ENCODE measurements at regions not wholly inside any gene's neighbourhood (a gene's known extent, or its start where the extent isn't known, plus 50 kb on each side); places are given as distances from the start of the nearest gene placed in this dataset.
A peak's percentile ranks its signal among the peaks of the same experiment; 100 is the strongest.
"Not testable (repeated sequence)": the region's sequence is repeated elsewhere in the genome, so short reads cannot be mapped to it uniquely, and the experiment has no call there.

GRCh38 chr1:229170778-229171505 is 100.0 kb upstream of the RAB4A start:
- Histone ChIP-seq H3K27me3 (no peaks in the 10 kb centered on the region), H3K9me3 (replicated peaks in 1 of 3) (no peaks in the 10 kb centered on the region), H3K36me3 (replicated peaks in 1 of 2) (no peaks in the 10 kb centered on the region), H3K4me1 (replicated peaks in 1 of 2) (peaks cover 11 to 25% of the 10 kb centered on the region in 2 donors), H3K27ac (peak overlapping the region in 3 of 5 donors; percentile 21 to 83 (median 74)), H3K4me3 (no peak overlapping the region)
- DNase-seq = peak in 6 of 7 donors; percentile 33 to 72 (median 59)
- intact Hi-C loops (cut with DNase I) = no loop called here
- no peak for TF ChIP-seq CTCF (IDR thresholded peaks at IDR 0.05)
- no peak for TF ChIP-seq POLR2A (IDR thresholded peaks at IDR 0.05)
- 49 to 57% (median 53%) methylated on average over 8 of the region's 8 CpGs for WGBS, 4 donors

GRCh38 chr1:229171934-229172333 is 99.0 kb upstream of the RAB4A start:
- WGBS, 4 donors = 63 to 79% (median 72%) methylated on average over 4 of the region's 4 CpGs
- H3K4me1 ChIP-seq (replicated peaks in 1 of 2) = peaks cover 11 to 25% of the 10 kb centered on the region in 2 donors
- DNase-seq = no peak
- intact Hi-C loops (cut with DNase I) = no loop called here
- H3K27ac ChIP-seq = no peak overlapping the region
- no peaks in the 10 kb centered on the region for H3K9me3 ChIP-seq (replicated peaks in 1 of 3)
- H3K36me3 ChIP-seq (replicated peaks in 1 of 2) = no peaks in the 10 kb centered on the region
- H3K27me3 ChIP-seq = no peaks in the 10 kb centered on the region
- TF ChIP-seq POLR2A (IDR thresholded peaks at IDR 0.05) (no peak), CTCF (IDR thresholded peaks at IDR 0.05) (no peak)
- no peak overlapping the region for H3K4me3 ChIP-seq

GRCh38 chr1:229173491-229174476 is 97.1 kb upstream of the RAB4A start:
- H3K27me3 ChIP-seq; H3K4me3 ChIP-seq; H3K9me3 ChIP-seq (replicated peaks in 1 of 3); intact Hi-C loops (cut with DNase I); H3K36me3 ChIP-seq (replicated peaks in 1 of 2): not testable (repeated sequence)
- DNase-seq = peak in 3 of 7 donors; percentile 29 to 44 (median 37)
- H3K4me1 ChIP-seq (replicated peaks in 1 of 2) = peaks cover 11 to 25% of the 10 kb centered on the region in 2 donors
- peak overlapping the region in 1 of 5 donors; percentile 27 for H3K27ac ChIP-seq
- 78 to 90% (median 82%) methylated on average over 8 to 14 of the region's 14 CpGs for WGBS, 4 donors

- H3K27ac ChIP-seq; H3K9me3 ChIP-seq (replicated peaks in 1 of 3); H3K36me3 ChIP-seq (replicated peaks in 1 of 2); DNase-seq; H3K27me3 ChIP-seq; intact Hi-C loops (cut with DNase I); H3K4me1 ChIP-seq (replicated peaks in 1 of 2); H3K4me3 ChIP-seq: not testable (repeated sequence)
- WGBS, 4 donors = 90 to 95% (median 91%) methylated on average over 11 of the region's 11 CpGs
Observed at GRCh38 chr1:229175297-229175696, 95.6 kb upstream of the RAB4A start.

GRCh38 chr1:229176457-229176856 is 94.5 kb upstream of the RAB4A start:
- H3K9me3 ChIP-seq (replicated peaks in 1 of 3) = not testable (repeated sequence)
- 71 to 79% (median 74%) methylated on average over 5 to 6 of the region's 6 CpGs for WGBS, 4 donors

More at GRCh38 chr1:229176457-229176856, 94.5 kb upstream of the RAB4A start:
- H3K27ac ChIP-seq; H3K4me3 ChIP-seq; DNase-seq; intact Hi-C loops (cut with DNase I); H3K36me3 ChIP-seq (replicated peaks in 1 of 2); H3K4me1 ChIP-seq (replicated peaks in 1 of 2); H3K27me3 ChIP-seq: not testable (repeated sequence)
